ENCODE measurements at regions not wholly inside any gene's neighbourhood (a gene's known extent, or its start where the extent isn't known, plus 50 kb on each side); places are given as distances from the start of the nearest gene placed in this dataset.

DNA sequence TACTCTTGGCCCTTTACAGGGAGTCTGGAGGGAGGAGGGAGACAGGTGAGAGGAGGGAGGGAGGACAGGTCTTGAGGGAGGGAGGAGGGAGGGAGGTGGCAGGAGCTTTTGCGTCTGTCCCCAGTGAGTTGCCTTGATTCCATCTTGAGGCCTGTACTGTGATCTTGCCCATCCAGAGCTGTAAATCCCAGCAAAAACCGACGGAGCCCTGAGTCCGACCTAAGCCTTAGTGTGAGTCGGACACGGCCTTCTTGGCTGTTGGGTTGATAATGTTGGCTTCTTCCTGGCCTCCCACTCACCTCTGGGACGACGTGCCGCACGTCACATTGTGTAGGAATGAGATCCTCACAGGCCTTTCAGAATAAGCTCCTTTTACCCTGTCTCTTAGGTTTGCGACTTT lies 72.5 kb downstream of the RGS12 start:
- TF ChIP-seq, protein P1, sequence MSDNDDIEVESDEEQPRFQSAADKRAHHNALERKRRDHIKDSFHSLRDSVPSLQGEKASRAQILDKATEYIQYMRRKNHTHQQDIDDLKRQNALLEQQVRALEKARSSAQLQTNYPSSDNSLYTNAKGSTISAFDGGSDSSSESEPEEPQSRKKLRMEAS (IDR thresholded peaks at IDR 0.05; ENCODE audit: insufficient read depth, insufficient read length) = no peak
- TF ChIP-seq POLR2A (IDR thresholded peaks at IDR 0.05; ENCODE audit: low read depth, low read length) = no peak
- TF ChIP-seq, protein P2, sequence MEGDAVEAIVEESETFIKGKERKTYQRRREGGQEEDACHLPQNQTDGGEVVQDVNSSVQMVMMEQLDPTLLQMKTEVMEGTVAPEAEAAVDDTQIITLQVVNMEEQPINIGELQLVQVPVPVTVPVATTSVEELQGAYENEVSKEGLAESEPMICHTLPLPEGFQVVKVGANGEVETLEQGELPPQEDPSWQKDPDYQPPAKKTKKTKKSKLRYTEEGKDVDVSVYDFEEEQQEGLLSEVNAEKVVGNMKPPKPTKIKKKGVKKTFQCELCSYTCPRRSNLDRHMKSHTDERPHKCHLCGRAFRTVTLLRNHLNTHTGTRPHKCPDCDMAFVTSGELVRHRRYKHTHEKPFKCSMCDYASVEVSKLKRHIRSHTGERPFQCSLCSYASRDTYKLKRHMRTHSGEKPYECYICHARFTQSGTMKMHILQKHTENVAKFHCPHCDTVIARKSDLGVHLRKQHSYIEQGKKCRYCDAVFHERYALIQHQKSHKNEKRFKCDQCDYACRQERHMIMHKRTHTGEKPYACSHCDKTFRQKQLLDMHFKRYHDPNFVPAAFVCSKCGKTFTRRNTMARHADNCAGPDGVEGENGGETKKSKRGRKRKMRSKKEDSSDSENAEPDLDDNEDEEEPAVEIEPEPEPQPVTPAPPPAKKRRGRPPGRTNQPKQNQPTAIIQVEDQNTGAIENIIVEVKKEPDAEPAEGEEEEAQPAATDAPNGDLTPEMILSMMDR (IDR thresholded peaks at IDR 0.05; ENCODE audit: extremely low read depth in 1 of 2, insufficient read depth in 1 of 2, low read depth in 1 of 2, low read length in 2 of 2) = no peak
